GM21619 (cell line): ENCODE measurements at regions not wholly inside any gene's neighbourhood (a gene's known extent, or its start where the extent isn't known, plus 50 kb on each side); places are given as distances from the start of the nearest gene placed in this dataset.

Source experiments
- ATAC-seq: cut with Tn5 transposase; IDR thresholded peaks from one replicate; pipeline ENCODE4 v1.9.1; 2021; ENCODE audit not compliant: unreplicated experiment

GRCh38 chr15:60057554-60057953 lies 53.4 kb downstream of the FOXB1 start:
- no peak for ATAC-seq

GRCh38 chr15:60059186-60059585 lies 55.1 kb downstream of the FOXB1 start:
- ATAC-seq, result no peak

DNA sequence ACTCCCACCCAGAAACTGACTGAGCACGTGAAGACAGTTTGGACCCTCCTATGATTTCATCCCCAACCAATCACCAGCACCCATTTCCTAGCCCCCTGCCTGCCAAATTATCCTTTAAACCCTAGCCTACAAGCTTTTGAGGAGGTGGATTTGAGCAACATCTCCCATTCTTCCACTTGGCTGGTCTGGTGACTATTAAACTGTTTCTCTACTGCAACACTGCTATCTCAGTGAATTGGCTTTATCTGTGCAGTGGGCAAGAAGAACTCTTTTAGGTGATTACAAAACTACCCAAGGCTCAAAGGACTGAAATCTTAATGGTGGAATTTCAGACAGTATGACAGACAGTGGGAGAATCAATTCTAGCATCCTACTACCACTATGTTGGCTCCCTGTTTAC lies 57.6 kb downstream of the FOXB1 start:
- ATAC-seq, result no peak

DNA sequence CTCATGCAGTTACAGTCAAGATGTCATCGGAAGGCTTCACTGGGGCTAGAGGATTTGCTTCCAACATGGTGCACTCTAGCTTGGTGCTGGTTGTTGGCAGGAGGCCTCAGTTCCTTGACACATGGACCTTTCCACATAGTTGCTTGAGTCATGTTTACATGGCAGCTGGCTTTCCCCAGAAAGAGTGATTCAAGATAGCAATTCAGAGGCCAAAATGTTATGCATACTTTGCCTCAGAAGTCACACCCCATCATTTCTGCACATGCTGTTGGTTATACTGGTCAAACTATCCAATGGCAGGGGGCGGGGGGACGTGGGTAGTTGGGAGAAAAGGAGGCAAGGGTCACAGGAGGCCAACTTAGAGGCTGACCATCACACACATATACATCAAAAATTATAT lies 58.7 kb downstream of the FOXB1 start:
- no peak for ATAC-seq

DNA sequence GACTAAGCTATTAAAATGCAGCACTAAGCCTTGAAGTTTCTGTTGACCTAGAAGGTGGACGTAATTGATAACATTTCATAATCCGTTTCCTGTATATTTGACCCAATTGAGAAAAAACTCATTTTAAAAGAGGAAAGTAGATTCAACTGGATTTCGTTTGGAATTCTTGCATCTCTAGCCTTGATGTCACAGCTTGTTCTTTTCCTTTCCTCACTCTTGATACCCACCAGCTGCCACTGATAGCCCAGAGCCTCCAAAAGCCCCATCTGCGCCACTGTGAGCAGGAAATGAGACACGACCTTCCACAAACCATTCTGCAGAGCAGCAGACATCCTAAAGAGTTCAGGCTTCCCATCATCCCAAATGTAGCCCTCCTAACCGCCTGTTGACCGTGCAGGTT lies 61.8 kb downstream of the FOXB1 start:
- ATAC-seq, result no peak

GRCh38 chr15:60070838-60071493 lies 66.9 kb downstream of the FOXB1 start:
- no peak for ATAC-seq

GRCh38 chr15:60072826-60073465 lies 68.8 kb downstream of the FOXB1 start:
- no peak for ATAC-seq

GRCh38 chr15:60073466-60073840 lies 69.3 kb downstream of the FOXB1 start:
- ATAC-seq, result no peak

- no peak for ATAC-seq
Observed at GRCh38 chr15:60074181-60074885, 70.2 kb downstream of the FOXB1 start.

DNA sequence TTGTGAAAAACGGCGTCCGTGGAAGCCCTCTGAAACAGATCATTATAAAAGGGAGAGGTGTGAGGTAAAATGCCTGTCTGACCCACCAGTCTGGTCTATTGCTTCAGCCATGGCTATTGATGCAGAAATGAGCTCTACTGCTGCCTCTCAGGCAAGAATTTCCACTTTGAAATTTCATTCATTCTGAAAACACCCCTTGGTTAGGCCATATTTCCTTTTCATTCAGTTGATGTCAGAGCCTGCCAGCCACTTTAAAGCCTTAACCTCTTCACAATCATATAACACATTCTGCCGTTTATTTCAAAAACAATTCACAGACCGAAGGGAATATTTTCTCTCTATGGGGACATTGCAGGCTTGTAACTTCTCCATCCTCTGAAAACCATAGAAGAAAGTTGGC lies 71.9 kb downstream of the FOXB1 start:
- ATAC-seq, result no peak

- ATAC-seq, result no peak
Observed at GRCh38 chr15:60076582-60077276, 72.6 kb downstream of the FOXB1 start.

DNA sequence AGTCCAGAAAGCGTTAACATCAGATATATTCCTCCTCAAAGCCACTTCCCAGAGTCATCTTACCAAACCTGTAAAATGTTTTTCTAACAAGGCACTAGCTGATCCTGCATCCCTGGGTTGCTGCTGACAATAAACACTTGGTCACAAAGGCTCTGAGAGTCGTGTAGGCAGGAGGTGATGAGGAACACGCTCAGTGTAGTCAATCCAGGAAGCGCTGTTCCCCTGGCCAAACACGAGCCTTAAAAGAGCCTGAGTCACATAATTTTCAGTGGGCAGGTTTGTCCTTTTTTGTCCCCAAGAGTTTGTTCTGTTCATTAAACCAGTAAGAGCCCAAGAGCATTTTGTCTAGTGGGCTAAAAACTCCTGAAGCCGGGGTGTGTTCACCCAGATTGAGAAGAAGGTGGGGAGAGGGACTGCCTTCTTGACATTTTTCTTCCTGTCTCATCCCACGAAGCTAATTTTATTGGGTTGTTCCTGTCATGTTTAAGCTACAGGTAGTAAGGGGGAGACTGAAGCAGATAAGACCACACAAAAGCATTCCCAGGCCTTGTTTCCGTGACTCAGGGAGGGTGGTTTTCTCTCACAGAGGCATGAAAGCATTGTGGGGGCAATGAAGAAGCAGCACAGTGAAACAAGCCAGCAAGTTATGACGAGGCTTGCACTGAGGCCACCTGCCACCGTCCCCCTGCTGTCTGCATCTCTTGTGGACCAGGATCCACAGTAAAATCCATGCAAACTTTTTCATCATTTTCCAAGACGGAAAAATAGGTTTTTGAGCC lies 73.7 kb downstream of the FOXB1 start:
- ATAC-seq, result no peak

DNA sequence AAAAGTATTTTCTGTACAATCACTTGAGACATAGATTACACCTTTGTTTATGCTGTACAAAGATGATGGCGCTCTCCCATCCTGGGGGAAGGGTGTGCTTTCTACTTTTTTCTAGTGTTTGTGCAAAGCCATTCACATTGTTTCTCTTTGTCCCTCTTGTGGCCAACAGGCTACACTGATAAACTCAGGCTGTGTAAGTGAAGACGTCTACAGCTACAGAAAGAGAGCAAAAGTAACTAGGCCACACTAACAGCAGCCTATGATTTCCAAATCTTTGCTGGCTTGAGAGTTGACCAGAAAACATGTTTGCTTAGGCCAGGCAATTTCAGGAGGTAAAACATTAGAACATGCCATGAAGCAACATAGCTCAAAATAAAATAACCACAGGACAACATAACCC lies 75.1 kb downstream of the FOXB1 start:
- no peak for ATAC-seq

DNA sequence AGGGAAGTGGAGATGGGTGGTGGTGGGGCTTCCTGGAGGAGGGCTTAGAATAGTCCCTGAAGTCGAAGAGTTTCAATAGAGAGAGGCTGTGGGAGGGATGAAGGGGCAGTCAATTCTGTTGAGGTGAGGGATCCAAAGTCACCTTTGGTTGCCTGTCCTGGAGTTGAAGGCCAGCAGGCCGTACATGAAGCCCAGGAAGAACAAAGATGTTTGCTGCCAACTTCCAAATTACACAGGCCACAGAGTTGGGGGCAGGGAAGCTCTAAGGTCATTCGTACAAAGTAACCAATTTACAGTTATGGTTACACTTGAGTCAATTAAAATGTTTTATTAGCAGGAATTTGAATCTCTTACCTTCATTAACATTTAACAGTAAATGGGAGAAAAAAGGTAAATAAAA lies 77.9 kb downstream of the FOXB1 start:
- ATAC-seq, result no peak

- ATAC-seq, result no peak
Observed at GRCh38 chr15:60083318-60083717, 79.2 kb downstream of the FOXB1 start.

DNA sequence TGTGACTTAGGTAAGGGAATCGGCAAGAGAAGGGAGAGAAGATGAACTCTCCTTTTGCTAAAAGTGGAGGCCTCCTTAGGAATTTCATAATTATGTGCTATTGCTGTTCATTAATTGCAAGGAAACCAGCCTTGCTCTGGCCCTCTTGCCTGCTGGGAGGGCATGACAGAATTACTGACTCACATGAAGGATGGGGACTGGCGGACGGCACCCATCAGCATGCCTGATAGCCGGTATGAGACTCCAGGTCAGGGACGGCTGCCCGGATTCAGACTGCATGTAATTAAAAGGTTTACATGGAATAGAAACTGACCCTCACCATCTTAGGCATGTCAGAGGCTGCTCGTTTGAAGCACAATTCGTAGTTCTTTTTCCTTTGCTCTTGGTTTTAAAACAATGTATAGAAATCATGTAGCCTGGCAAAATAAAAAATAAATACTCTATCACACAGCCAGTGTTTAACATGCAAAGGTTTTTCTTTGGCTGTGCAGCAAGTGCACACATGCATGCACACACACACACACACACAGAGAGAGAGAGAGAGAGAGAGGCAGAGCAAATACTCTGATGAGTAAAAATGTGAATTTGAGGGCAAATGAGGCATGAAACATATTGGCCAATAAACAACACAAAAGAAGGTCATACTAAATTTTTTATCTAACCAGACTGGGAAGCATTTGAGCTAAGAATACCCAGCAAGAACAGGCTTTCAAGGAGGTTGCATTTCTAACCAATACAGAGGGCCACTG lies 82.7 kb downstream of the FOXB1 start:
- no peak for ATAC-seq

- no peak for ATAC-seq
Observed at GRCh38 chr15:60087561-60087960, 83.5 kb downstream of the FOXB1 start.

DNA sequence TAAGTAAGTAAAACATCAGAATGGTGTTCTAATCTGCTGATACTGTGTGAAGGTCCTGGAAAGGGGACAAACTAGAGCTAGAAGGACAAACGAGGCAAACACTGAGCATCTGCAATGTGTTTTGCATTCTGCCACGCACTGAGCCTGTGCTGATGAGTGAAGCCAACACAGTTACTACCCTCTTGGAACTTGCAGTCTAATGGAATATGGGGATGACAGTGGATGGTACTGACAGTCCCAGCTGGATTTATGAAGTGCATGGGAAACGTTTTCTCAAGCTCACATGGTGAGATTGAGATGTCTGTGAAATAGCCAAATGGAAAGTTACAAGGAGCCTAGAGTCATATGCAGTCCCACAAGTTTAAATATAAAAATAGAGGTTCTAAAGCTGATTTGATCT lies 86.6 kb downstream of the FOXB1 start:
- no peak for ATAC-seq

GRCh38 chr15:60091157-60091556 lies 87.0 kb downstream of the FOXB1 start:
- ATAC-seq, result no peak

- ATAC-seq, result no peak
Observed at GRCh38 chr15:60091911-60092310, 87.8 kb downstream of the FOXB1 start.
